Tibial nerve (tissue), 4 donors: ENCODE measurements at regions not wholly inside any gene's neighbourhood (a gene's known extent, or its start where the extent isn't known, plus 50 kb on each side); places are given as distances from the start of the nearest gene placed in this dataset.
"Not testable (repeated sequence)": the region's sequence is repeated elsewhere in the genome, so short reads cannot be mapped to it uniquely, and the experiment has no call there.

Experiments
- DNase-seq, 2 donors: peaks; one replicate each; pipeline ENCODE4 v3.0.0-alpha.2; 2019; ENCODE audit warnings: low spot score in 2 of 2
- H3K27ac ChIP-seq, 4 donors: fragments of 200-600 bp; sonication (generic) in 3 of 4; one replicate each; pipeline ENCODE4 v1.5.1; 2017 to 2019; ENCODE audit warnings: mild to moderate bottlenecking in 1 of 4
- H3K27me3 ChIP-seq, 2 donors: fragments of 200-600 bp; sonication (generic) in 1 of 2; one replicate each; pipeline versions ENCODE4 v1.5.1 to v1.6.0; 2017 to 2019
- H3K36me3 ChIP-seq, 3 donors: fragments of 200-600 bp; sonication (generic); one replicate each; pipeline ENCODE4 v1.5.1; 2018 to 2019
- H3K4me1 ChIP-seq, 4 donors: fragments of 200-600 bp; sonication (generic) in 3 of 4; one replicate each; pipeline ENCODE4 v1.5.1; 2017 to 2019
- H3K4me3 ChIP-seq, 4 donors: fragments of 200-600 bp; sonication (generic) in 3 of 4; one replicate each; pipeline ENCODE4 v1.5.1; 2017 to 2019; ENCODE audit warnings: mild to moderate bottlenecking in 1 of 4, moderate library complexity in 1 of 4
- H3K9me3 ChIP-seq, 4 donors: fragments of 200-600 bp; sonication (generic) in 3 of 4; one replicate each; pipeline ENCODE4 v1.5.1; 2017 to 2019
- EP300 ChIP-seq, 2 donors: sonication (generic); formaldehyde crosslinking; IDR thresholded peaks; one replicate each; pipeline ENCODE4 v1.6.1; 2017; ENCODE audit warnings: antibody characterized with exemption in 2 of 2, mild to moderate bottlenecking in 1 of 2
- POLR2A ChIP-seq, 2 donors: fragments of 450-650 bp; IDR thresholded peaks; one replicate each; pipeline ENCODE4 v1.6.1; 2017; ENCODE audit warnings: antibody characterized with exemption in 2 of 2, mild to moderate bottlenecking in 2 of 2, moderate library complexity in 2 of 2
- WGBS, 2 donors: methylation state at CpG; one replicate each; pipeline ENCODE4 v1.1.5; 2018; 5-methylcytosine and 5-hydroxymethylcytosine counted together
- TF ChIP-seq, protein P1 (sequence below), 5 experiments: fragments of 200-600 bp in 3 of 5; fragments of 450-650 bp in 2 of 5; sonication (generic) in 3 of 5; IDR thresholded peaks; one replicate each; pipeline ENCODE4 v1.5.1; 2016 to 2019; ENCODE audit warnings: antibody characterized with exemption in 5 of 5, mild to moderate bottlenecking in 3 of 5, moderate library complexity in 2 of 5

DNA sequence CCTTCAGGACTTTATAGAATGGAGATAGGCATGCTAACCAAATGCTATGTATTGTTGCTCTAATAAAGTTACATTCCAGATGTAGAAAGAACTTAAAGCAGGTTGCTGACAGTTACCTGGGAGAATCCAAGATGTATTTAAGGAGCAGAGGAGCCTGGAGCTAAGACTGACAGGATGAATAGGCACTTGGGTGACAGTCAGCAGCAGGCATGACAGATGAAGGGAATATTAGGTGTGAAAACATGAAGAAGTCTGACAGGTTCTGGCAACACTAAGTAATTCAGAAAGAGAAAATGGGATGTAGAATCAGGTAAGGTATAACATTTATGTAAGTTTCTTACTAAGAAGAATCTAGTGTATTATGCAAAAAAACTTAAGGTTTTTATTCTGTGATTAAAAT, 232.0 kb downstream of the DSC3 start:
- no peak for DNase-seq
- TF ChIP-seq EP300 (IDR thresholded peaks at IDR 0.05) (no peak), POLR2A (IDR thresholded peaks at IDR 0.05) (no peak)
- TF ChIP-seq, protein P1, sequence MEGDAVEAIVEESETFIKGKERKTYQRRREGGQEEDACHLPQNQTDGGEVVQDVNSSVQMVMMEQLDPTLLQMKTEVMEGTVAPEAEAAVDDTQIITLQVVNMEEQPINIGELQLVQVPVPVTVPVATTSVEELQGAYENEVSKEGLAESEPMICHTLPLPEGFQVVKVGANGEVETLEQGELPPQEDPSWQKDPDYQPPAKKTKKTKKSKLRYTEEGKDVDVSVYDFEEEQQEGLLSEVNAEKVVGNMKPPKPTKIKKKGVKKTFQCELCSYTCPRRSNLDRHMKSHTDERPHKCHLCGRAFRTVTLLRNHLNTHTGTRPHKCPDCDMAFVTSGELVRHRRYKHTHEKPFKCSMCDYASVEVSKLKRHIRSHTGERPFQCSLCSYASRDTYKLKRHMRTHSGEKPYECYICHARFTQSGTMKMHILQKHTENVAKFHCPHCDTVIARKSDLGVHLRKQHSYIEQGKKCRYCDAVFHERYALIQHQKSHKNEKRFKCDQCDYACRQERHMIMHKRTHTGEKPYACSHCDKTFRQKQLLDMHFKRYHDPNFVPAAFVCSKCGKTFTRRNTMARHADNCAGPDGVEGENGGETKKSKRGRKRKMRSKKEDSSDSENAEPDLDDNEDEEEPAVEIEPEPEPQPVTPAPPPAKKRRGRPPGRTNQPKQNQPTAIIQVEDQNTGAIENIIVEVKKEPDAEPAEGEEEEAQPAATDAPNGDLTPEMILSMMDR (IDR thresholded peaks at IDR 0.05): no peak
- H3K27ac ChIP-seq: no peak overlapping the region
- H3K4me1 ChIP-seq: no peaks in the 10 kb centered on the region
- H3K4me3 ChIP-seq: no peak overlapping the region
- H3K36me3 ChIP-seq: no peaks in the 10 kb centered on the region
- no peaks in the 10 kb centered on the region for H3K9me3 ChIP-seq
- H3K27me3 ChIP-seq: no peaks in the 10 kb centered on the region

DNA sequence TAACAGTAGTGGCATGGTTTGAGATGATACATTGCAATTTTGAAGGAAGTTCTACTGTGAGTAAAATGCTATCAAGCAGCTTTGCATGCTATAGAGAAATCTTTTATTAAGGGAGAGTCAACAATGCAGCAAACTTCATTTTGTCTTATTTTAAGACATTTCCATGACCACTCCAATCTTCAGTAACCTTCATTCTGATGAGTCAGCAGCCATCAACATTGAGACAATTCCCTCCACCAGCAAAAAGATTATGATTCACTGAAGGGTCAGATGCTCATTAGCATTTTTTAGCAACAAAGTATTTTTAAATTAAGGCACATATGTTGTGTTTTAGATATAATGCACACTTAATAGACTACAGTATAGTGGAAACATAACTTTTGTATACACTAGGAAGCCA, 235.7 kb downstream of the DSC3 start:
- Histone ChIP-seq H3K9me3 (no peaks in the 10 kb centered on the region), H3K36me3 (no peaks in the 10 kb centered on the region), H3K4me1 (no peaks in the 10 kb centered on the region), H3K27ac (no peak overlapping the region), H3K4me3 (no peak overlapping the region), H3K27me3 (no peaks in the 10 kb centered on the region)
- TF ChIP-seq, protein P1 (IDR thresholded peaks at IDR 0.05): no peak
- TF ChIP-seq POLR2A (IDR thresholded peaks at IDR 0.05): no peak
- DNase-seq: no peak

DNA sequence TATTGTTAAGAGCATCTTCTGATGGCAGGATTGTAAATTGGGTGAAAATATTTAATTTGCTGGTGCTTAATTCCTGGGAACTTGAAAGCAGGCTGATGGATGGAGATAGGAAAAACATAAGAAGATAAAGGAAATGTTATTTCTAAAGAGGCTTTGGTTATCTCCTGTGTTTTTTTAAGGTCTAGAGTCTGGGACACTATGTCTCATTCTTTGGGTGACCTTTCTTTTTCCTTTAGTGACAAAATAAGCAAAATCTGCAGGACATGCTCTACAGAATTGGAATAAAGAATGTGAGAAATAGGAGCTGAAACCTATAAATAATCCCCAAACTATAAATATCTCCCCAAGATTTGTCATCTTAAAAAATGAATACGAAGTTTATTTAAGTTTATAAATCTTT, 241.7 kb downstream of the DSC3 start:
- H3K27me3 ChIP-seq: no peaks in the 10 kb centered on the region
- TF ChIP-seq POLR2A (IDR thresholded peaks at IDR 0.05): no peak
- TF ChIP-seq, protein P1 (IDR thresholded peaks at IDR 0.05): no peak

DNA sequence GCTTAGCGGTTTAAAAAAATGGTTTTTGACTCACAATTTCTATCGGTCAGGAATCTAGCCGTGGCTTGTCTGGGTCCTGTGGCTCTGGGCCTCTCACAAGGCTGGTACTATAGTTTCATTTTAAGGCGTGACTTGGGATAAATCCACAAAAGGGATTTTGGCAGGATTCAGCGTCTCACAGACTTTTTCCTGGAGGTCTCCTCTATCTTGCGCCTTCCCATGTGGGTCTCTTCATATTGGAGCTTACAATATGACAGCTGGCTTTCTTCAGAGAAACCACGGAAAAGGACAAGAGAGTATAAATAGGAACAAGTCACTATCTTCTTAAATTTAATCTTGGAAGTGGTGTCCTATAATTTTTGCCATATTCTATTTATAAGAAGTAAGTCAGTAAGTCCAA, 250.5 kb downstream of the DSC3 start:
- DNase-seq: no peak
- TF ChIP-seq POLR2A (IDR thresholded peaks at IDR 0.05): no peak
- TF ChIP-seq EP300 (IDR thresholded peaks at IDR 0.05): no peak
- TF ChIP-seq, protein P1 (IDR thresholded peaks at IDR 0.05): no peak
- Histone ChIP-seq H3K27me3 (no peaks in the 10 kb centered on the region), H3K36me3 (no peaks in the 10 kb centered on the region), H3K9me3 (no peaks in the 10 kb centered on the region), H3K4me1 (no peaks in the 10 kb centered on the region), H3K4me3 (no peak overlapping the region), H3K27ac (no peak overlapping the region)
- 90 to 92% methylated on average over 7 of the region's 7 CpGs for WGBS, 2 donors

More for the DNA sequence above, 241.7 kb downstream of the DSC3 start:
- H3K4me1 ChIP-seq: no peaks in the 10 kb centered on the region
- no peak overlapping the region for H3K4me3 ChIP-seq
- H3K36me3 ChIP-seq: no peaks in the 10 kb centered on the region
- WGBS, 2 donors: 68 to 74% methylated on average over 1 of the region's 1 CpG
- H3K9me3 ChIP-seq: no peaks in the 10 kb centered on the region
- no peak for DNase-seq
- H3K27ac ChIP-seq: no peak overlapping the region

DNA sequence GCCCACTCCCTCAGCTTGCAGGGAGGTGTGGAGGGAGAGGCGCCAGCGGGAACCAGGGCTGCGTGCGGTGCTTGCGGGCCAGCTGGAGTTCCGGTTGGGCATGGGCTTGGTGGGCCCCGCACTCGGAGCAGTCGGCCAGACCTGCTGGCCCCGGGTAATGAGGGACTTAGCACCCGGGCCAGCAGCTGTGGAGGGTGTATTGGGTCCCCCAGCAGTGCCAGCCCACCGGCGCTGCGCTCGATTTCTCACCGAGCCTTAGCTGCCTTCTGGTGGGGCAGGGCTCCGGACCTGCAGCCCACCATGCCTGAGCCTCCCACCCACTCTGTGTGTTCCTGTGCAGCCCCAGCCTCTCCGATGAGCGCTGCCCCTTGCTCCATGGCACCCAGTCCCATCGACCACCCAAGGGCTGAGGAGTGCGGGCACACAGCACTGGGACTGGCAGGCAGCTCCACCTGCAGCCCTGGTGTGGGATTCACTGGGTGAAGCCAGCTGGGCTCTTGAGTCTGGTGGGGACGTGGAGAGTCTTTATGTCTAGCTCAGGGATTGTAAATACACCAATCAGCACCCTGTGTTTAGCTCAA, 254.0 kb downstream of the DSC3 start:
- 94 to 96% methylated on average over 4 to 13 of the region's 22 CpGs for WGBS, 2 donors
- H3K4me1 ChIP-seq, H3K4me3 ChIP-seq, H3K27ac ChIP-seq, H3K9me3 ChIP-seq, DNase-seq, H3K27me3 ChIP-seq, H3K36me3 ChIP-seq: not testable (repeated sequence)

DNA sequence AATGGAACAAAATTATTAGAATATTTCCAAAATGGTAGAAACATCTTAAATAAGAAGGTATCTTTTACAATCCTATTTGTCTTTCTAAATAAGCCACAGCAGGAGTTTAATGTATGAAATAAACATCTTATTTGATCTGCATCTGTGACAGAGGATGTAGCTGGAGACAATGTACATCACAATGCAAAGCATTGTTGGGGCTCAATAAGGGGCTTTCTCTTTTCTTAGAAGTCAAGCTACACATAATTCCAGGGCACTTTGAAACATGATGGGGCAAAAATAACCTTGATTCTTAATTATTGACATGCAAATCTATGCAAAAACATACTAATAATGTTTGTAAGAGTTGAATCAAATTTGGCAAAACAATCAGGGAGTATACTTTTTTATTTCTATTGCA, 255.1 kb downstream of the DSC3 start:
- Histone ChIP-seq H3K4me3 (no peak overlapping the region), H3K27ac (no peak overlapping the region)

More for the DNA sequence above, 255.1 kb downstream of the DSC3 start:
- no peak for DNase-seq
- Histone ChIP-seq H3K9me3 (peaks cover 0 to 1% (median 0%) of the 10 kb centered on the region in 4 donors), H3K27me3 (no peaks in the 10 kb centered on the region), H3K36me3 (no peaks in the 10 kb centered on the region), H3K4me1 (no peaks in the 10 kb centered on the region)
- TF ChIP-seq, protein P1 (IDR thresholded peaks at IDR 0.05): no peak
- TF ChIP-seq POLR2A (IDR thresholded peaks at IDR 0.05) (no peak), EP300 (IDR thresholded peaks at IDR 0.05) (no peak)
